Ishikawa (cell line): ENCODE measurements at regions not wholly inside any gene's neighbourhood (a gene's known extent, or its start where the extent isn't known, plus 50 kb on each side); places are given as distances from the start of the nearest gene placed in this dataset.

ENCODE experiments used
- EP300 ChIP-seq: IDR thresholded peaks from 2 replicates; pipeline ENCODE4 v1.6.1; 2012; ENCODE audit warnings: borderline replicate concordance
- FOXM1 ChIP-seq: IDR thresholded peaks from 2 replicates; pipeline ENCODE4 v1.6.1; 2012; ENCODE audit warnings: low read depth, borderline replicate concordance
- USF1 ChIP-seq: IDR thresholded peaks from 2 replicates; pipeline ENCODE4 v1.6.1; 2012
- YY1 ChIP-seq: IDR thresholded peaks from 2 replicates; pipeline ENCODE4 v1.6.1; 2012; ENCODE audit warnings: low read depth

- TF ChIP-seq FOXM1 = no peak
- no peak for TF ChIP-seq EP300
- no peak for TF ChIP-seq USF1
- no peak for TF ChIP-seq YY1
These were observed 165.1 kb upstream of the CNOT2 start for GRCh38 chr12:70078161-70078560.
